Right cardiac atrium (tissue), 5 donors: ENCODE measurements at regions not wholly inside any gene's neighbourhood (a gene's known extent, or its start where the extent isn't known, plus 50 kb on each side); places are given as distances from the start of the nearest gene placed in this dataset.
"Not testable (repeated sequence)": the region's sequence is repeated elsewhere in the genome, so short reads cannot be mapped to it uniquely, and the experiment has no call there.

Experiments
- ATAC-seq, 2 donors: fragments of 200-7000 bp; cut with Tn5 transposase; one replicate each; pipeline versions ENCODE4 v1.8.0 to v1.9.1; 2020; ENCODE audit warnings: moderate library complexity in 2 of 2, mild to moderate bottlenecking in 1 of 2
- DNase-seq, 3 donors: peaks; one replicate each; pipeline ENCODE4 v3.0.0-alpha.2; 2020
- H3K27ac ChIP-seq: one replicate; pipeline ENCODE4 v1.5.1; 2013; ENCODE audit warnings: mild to moderate bottlenecking, low read length, control low read depth, moderate library complexity
- H3K27me3 ChIP-seq: one replicate; pipeline ENCODE4 v1.6.1; 2013; ENCODE audit not compliant: control insufficient read depth, insufficient read depth
- H3K4me1 ChIP-seq: one replicate; pipeline ENCODE4 v1.6.1; 2013; ENCODE audit warnings: low read length; ENCODE audit not compliant: control insufficient read depth, insufficient read depth
- H3K4me3 ChIP-seq: one replicate; pipeline ENCODE4 v1.5.1; 2013; ENCODE audit warnings: low read length, control low read depth
- H3K9me3 ChIP-seq: one replicate; pipeline ENCODE4 v1.6.1; 2013; ENCODE audit warnings: low read length; ENCODE audit not compliant: control insufficient read depth
- whole genome bisulfite sequencing: extraction: QIAGEN DNeasy Blood & Tissue Kit; methylation state at CpG from one replicate; pipeline ENCODE4 v1.1.7; 2013; 5-methylcytosine and 5-hydroxymethylcytosine counted together
- intact Hi-C, 4 donors: fragments of 100-400 bp; cut with DNase I; formaldehyde crosslinking; loops; one replicate each; pipeline versions ENCODE4 v1.11.0 to v1.14.0; 2022 to 2023
- donor health status: healthy with polysubstance abuse.
- donor health status: DM: no; HTN: yes; CAD: no.
- donor health status: DM: no; HTN: no; CAD: no.
- donor health status: DM: no; HTN: yes; CAD: no; lungs with severe emphysema.
- donor health status: DM: yes; HTN: yes; CAD: no.

- intact Hi-C loops = not testable (repeated sequence)
Measured at GRCh38 chr4:189631568-189631916, 309.1 kb upstream of the FRG1 start.

DNA sequence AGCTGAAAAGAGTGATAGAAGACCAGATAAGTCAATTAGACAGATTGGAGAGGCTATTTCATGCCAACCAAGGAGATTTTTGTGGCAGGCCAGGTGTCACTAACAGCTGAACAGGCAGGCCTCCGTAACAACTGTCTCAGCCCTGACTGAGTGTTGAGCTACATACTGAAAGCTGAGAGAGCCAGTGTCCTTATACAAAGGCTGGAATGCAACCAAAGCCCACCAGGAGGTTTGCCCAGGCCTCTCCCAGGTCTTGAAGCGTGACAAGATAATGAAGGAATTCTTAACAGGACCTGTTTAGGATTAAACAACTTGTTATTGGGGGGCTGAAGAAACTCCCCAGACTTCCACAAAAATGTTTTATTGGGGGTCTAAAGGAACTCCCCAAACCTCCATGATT is 290.2 kb upstream of the FRG1 start:
- ATAC-seq, H3K27ac ChIP-seq, H3K4me3 ChIP-seq, intact Hi-C loops, H3K9me3 ChIP-seq, H3K4me1 ChIP-seq, H3K27me3 ChIP-seq, DNase-seq: not testable (repeated sequence)
- WGBS = 86% methylated on average over 2 of the region's 2 CpGs

More at GRCh38 chr4:189631568-189631916, 309.1 kb upstream of the FRG1 start:
- not testable (repeated sequence) for H3K27me3 ChIP-seq, H3K4me1 ChIP-seq, ATAC-seq, H3K4me3 ChIP-seq, DNase-seq, H3K27ac ChIP-seq, H3K9me3 ChIP-seq
- 77% methylated on average over 9 of the region's 9 CpGs for WGBS

DNA sequence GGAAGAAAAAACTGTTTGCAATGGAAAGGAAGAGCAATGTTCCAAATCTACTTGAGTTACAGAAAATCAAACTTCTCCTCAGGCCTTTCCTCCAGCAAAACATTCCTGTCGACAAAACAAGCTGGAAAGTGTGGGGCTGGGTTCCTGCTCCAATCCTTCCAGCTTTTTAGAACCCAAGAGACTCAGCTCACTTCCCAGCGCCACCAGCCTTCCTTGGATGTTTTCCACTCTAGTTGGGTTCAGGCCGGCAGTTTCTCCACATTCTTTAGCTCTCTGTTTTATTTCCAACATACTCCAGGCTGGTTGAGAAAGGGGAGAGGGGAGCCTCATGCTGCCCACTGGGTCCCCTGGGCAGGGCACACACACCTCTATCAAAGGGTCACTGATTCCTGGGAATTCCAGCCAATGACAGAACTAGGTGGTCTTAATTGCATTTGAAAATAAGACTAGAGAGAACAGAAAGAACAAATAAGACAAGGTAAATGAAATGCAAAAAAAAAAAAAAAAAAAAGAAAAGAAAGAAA is 287.5 kb upstream of the FRG1 start:
- ATAC-seq = peak in 1 of 2 donors; percentile 71
- intact Hi-C loops, H3K4me3 ChIP-seq, H3K4me1 ChIP-seq, H3K27me3 ChIP-seq, H3K9me3 ChIP-seq, H3K27ac ChIP-seq: not testable (repeated sequence)
- DNase-seq = peak in 1 of 3 donors; percentile 56
- WGBS = 49% methylated on average over 2 of the region's 3 CpGs

DNA sequence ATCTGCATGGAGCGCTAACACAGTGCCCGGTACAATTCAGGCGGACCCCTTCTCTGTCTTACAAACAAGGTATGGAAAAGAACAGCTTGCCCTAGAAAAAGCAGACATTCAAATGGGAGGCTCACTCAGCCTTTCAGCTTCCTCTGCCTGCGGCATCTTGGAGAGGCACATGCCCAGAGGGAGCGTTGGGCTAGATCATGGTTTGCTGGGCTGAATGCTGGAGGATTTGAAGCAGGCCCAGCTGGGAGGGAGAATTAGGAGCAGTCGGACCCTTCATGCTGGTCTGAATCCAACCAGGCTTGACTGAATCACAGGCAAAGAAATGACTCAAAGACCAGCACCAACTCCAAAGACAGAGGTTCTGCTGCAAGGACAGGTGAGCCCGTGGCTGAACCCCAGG is 286.7 kb upstream of the FRG1 start:
- 82% methylated on average over 7 of the region's 7 CpGs for WGBS
- ATAC-seq, H3K9me3 ChIP-seq: not testable (repeated sequence)

GRCh38 chr4:189654396-189654795 is 286.3 kb upstream of the FRG1 start:
- 87% methylated on average over 9 of the region's 9 CpGs for WGBS
- H3K27me3 ChIP-seq, H3K4me1 ChIP-seq, H3K4me3 ChIP-seq, H3K27ac ChIP-seq, intact Hi-C loops, ATAC-seq, H3K9me3 ChIP-seq, DNase-seq: not testable (repeated sequence)

More for the DNA sequence above, 286.7 kb upstream of the FRG1 start:
- DNase-seq, H3K4me1 ChIP-seq, H3K4me3 ChIP-seq, H3K27ac ChIP-seq, intact Hi-C loops, H3K27me3 ChIP-seq: not testable (repeated sequence)

- intact Hi-C loops, H3K4me3 ChIP-seq, H3K27me3 ChIP-seq, H3K9me3 ChIP-seq, H3K27ac ChIP-seq, DNase-seq, H3K4me1 ChIP-seq, ATAC-seq: not testable (repeated sequence)
- WGBS = 85% methylated on average over 8 of the region's 8 CpGs
Measured at GRCh38 chr4:189655817-189656216, 284.9 kb upstream of the FRG1 start.

- 54% methylated on average over 10 of the region's 10 CpGs for WGBS
- no peaks in the 10 kb centered on the region for H3K9me3 ChIP-seq
- DNase-seq = no peak
Measured at GRCh38 chr4:189656641-189657040, 284.0 kb upstream of the FRG1 start.

DNA sequence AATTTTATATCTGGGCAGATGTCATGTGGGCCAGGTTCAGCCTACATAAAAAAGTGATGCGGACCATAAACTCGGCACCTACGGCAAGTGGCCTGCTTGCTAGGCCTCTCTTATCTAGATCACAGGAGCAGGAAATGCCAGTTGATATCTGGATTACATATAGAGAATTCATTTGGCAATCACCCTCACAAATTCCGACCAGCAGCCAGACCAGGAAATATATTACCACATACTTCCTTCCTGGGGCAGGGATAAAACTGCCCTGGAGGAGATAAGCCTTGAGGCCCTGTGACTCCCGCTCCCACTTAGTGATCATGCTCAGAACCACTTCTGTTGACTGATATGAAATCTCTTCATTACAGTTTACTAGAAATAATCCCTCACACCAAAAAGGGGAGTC is 282.4 kb upstream of the FRG1 start:
- H3K9me3 ChIP-seq, H3K4me3 ChIP-seq, H3K27ac ChIP-seq, H3K4me1 ChIP-seq, intact Hi-C loops, H3K27me3 ChIP-seq, ATAC-seq, DNase-seq: not testable (repeated sequence)
- WGBS = 59% methylated on average over 5 of the region's 5 CpGs

More at GRCh38 chr4:189656641-189657040, 284.0 kb upstream of the FRG1 start:
- no peak for ATAC-seq
- intact Hi-C loops = no loop called here
- H3K4me1 ChIP-seq = no peaks in the 10 kb centered on the region
- no peak overlapping the region for H3K4me3 ChIP-seq
- no peak overlapping the region for H3K27ac ChIP-seq
- no peaks in the 10 kb centered on the region for H3K27me3 ChIP-seq

GRCh38 chr4:189658831-189659230 is 281.8 kb upstream of the FRG1 start:
- intact Hi-C loops, DNase-seq, H3K4me3 ChIP-seq, H3K9me3 ChIP-seq, H3K4me1 ChIP-seq, H3K27me3 ChIP-seq, H3K27ac ChIP-seq: not testable (repeated sequence)
- 63% methylated on average over 5 of the region's 5 CpGs for WGBS
- peak in 1 of 2 donors; percentile 43 for ATAC-seq

- no peaks in the 10 kb centered on the region for H3K27me3 ChIP-seq
- WGBS = 82% methylated on average over 9 of the region's 10 CpGs
- no peak overlapping the region for H3K4me3 ChIP-seq
- ATAC-seq = no peak
- no peak overlapping the region for H3K27ac ChIP-seq
- DNase-seq = no peak
- no peaks in the 10 kb centered on the region for H3K9me3 ChIP-seq
- no peaks in the 10 kb centered on the region for H3K4me1 ChIP-seq
- intact Hi-C loops = no loop called here
Measured at GRCh38 chr4:189659287-189659686, 281.4 kb upstream of the FRG1 start.

DNA sequence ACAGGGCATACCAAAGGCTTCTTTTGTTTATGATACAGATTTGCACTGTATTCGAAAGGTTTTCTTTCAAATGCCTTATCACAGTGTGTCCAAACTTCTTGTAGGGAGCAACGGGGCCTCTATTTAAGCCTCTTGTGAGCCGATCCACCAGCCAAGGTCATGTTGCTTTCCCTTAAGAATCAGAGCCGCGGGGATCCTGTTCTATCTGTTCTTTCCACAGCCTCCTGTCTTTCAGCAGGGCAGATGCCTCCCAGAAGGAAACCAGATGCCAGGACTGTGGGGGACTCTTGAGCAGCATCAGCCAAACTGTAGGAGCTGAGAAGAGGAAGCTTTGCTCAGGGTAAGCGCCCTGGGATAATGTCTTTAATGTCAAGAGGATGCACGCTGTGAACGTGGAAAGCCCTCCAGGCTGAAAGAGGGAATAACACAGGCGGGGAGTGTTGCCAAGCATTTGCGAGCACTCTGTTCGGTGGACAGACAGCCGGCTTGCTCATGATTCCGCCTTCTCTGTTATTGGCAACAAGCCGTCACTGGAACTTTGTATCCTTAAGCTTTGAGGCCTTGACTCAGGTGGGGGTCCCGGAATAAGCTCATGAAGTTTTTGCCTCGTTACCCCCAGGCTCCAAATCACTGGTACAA is 279.8 kb upstream of the FRG1 start:
- intact Hi-C loops = no loop called here
- Histone ChIP-seq H3K27me3 (no peaks in the 10 kb centered on the region), H3K9me3 (no peaks in the 10 kb centered on the region), H3K4me1 (no peaks in the 10 kb centered on the region), H3K4me3 (no peak overlapping the region), H3K27ac (no peak overlapping the region)
- ATAC-seq (peak in 1 of 2 donors; percentile 64), DNase-seq (no peak)
- WGBS = 28% methylated on average over 16 of the region's 16 CpGs
